ENCODE measurements at regions not wholly inside any gene's neighbourhood (a gene's known extent, or its start where the extent isn't known, plus 50 kb on each side); places are given as distances from the start of the nearest gene placed in this dataset.

- no peaks in the 10 kb centered on the region for H3K9me1 ChIP-seq (ENCODE audit: insufficient read depth, low read length)
- no peak overlapping the region for H4K5ac ChIP-seq (ENCODE audit: low read depth, low read length)
- no peaks in the 10 kb centered on the region; the same call in 1 of the 2 replicates for H3K9me3 ChIP-seq (ENCODE audit: control insufficient read depth, insufficient read depth, low read length)
- no peak overlapping the region for H2AK9ac ChIP-seq (replicated peaks; ENCODE audit: low read depth, low read length, poor library complexity)
- H3K27me3 ChIP-seq (ENCODE audit: control insufficient read depth, insufficient read depth, low read length), result no peaks in the 10 kb centered on the region
- ATAC-seq (ENCODE audit: low read depth) (peak; percentile 40; the same call in 1 of the 2 replicates), DNase-seq (no peak)
- no peak overlapping the region for H2BK15ac ChIP-seq (ENCODE audit: low read depth, low read length)
- H2AK5ac ChIP-seq (ENCODE audit: low read depth, low read length), result no peak overlapping the region
- H4K8ac ChIP-seq (ENCODE audit: low read depth in 2 of 2, low read length in 2 of 2), result no peak overlapping the region
- H3K18ac ChIP-seq (ENCODE audit: low read depth, low read length), result no peak overlapping the region
- in situ Hi-C loops (cut with MboI; ENCODE audit: low sequenced_read_pairs) (no loop called here), dilution Hi-C loops (cut with HindIII; ENCODE audit: low sequenced_read_pairs, unreplicated experiment) (no loop called here), intact Hi-C loops (cut with micrococcal nuclease) (loop anchor here (2.0 kb wide), 1 partner anchor 182 kb away; no protein-coding TSS in a partner anchor)
- no peak overlapping the region for H2BK20ac ChIP-seq (ENCODE audit: low read depth, low read length)
- no peaks in the 10 kb centered on the region for H3K36me3 ChIP-seq (ENCODE audit: control insufficient read depth, insufficient read depth, low read length)
- H4K91ac ChIP-seq (ENCODE audit: insufficient read depth, low read depth, low read length), result no peak overlapping the region
- ChIA-PET CTCF (no interaction called here), POLR2A (ENCODE audit: unreplicated experiment) (no interaction called here)
- H3K4ac ChIP-seq (ENCODE audit: low read depth, low read length), result no peak overlapping the region
- TF ChIP-seq MAFK (IDR thresholded peaks at IDR 0.05; ENCODE audit: low read depth, low read length), result no peak
- no peak for TF ChIP-seq CHD1 (IDR thresholded peaks at IDR 0.05; ENCODE audit: low read depth, low read length)
- no peak for TF ChIP-seq MAZ (IDR thresholded peaks at IDR 0.05; ENCODE audit: borderline replicate concordance, low read depth, low read length)
- no peak for TF ChIP-seq BHLHE40 (IDR thresholded peaks at IDR 0.05; ENCODE audit: low read depth, low read length)
- no peak for TF ChIP-seq POLR2A (IDR thresholded peaks at IDR 0.05; ENCODE audit: low read depth, low read length)
- TF ChIP-seq ELK1 (IDR thresholded peaks at IDR 0.05; ENCODE audit: borderline replicate concordance, low read depth, low read length), result no peak
- no peak for TF ChIP-seq NFE2L2 (IDR thresholded peaks at IDR 0.05; ENCODE audit: low read depth, low read length)
- no peak for TF ChIP-seq CEBPB (IDR thresholded peaks at IDR 0.05; ENCODE audit: low read depth, low read length)
- no peak for TF ChIP-seq FOS (IDR thresholded peaks at IDR 0.05; ENCODE audit: low read depth, low read length)
- TF ChIP-seq RFX5 (IDR thresholded peaks at IDR 0.05; ENCODE audit: low read depth, low read length), result no peak
- no peak for TF ChIP-seq SMC3 (IDR thresholded peaks at IDR 0.05; ENCODE audit: low read depth, low read length)
- no peak for TF ChIP-seq USF2 (IDR thresholded peaks at IDR 0.05; ENCODE audit: low read depth, low read length)
- TF ChIP-seq RCOR1 (IDR thresholded peaks at IDR 0.05; ENCODE audit: insufficient replicate concordance, low read length), result no peak
- no peak for TF ChIP-seq CTCF (conservative IDR thresholded peaks at IDR 0.05; ENCODE audit: low read depth, low read length)
- TF ChIP-seq RAD21 (IDR thresholded peaks at IDR 0.05; ENCODE audit: low read length), result no peak
- no peak for TF ChIP-seq MXI1 (IDR thresholded peaks at IDR 0.05; ENCODE audit: borderline replicate concordance, low read depth, low read length)
- H3K4me2 ChIP-seq (ENCODE audit: low read depth, low read length), result no peak overlapping the region
- no peak overlapping the region for H3K9ac ChIP-seq (ENCODE audit: low read depth, low read length)
- no peak overlapping the region for H3K23ac ChIP-seq (ENCODE audit: low read depth, low read length)
- no peaks in the 10 kb centered on the region for H3K4me1 ChIP-seq (ENCODE audit: control insufficient read depth, insufficient read depth, low read length)
- H2BK5ac ChIP-seq (ENCODE audit: low read depth, low read length, poor library complexity, severe bottlenecking), result no peak overlapping the region
- no TSS peak for BruUV-seq (replicated peaks)
- H2BK120ac ChIP-seq (ENCODE audit: low read depth, low read length), result no peak overlapping the region
- H2AFZ ChIP-seq (replicated peaks; ENCODE audit: low read length, poor library complexity), result no peak overlapping the region
- no peak overlapping the region for H3K4me3 ChIP-seq (ENCODE audit: insufficient read depth, low read depth, low read length)
- H3K79me1 ChIP-seq (ENCODE audit: low read depth in 1 of 2, low read length in 2 of 2), result no peaks in the 10 kb centered on the region
- no peak overlapping the region for H3K56ac ChIP-seq (ENCODE audit: extremely low read depth, insufficient read depth, low read length)
- no peak overlapping the region for H3K14ac ChIP-seq (replicated peaks; ENCODE audit: low read depth, low read length)
- no peak overlapping the region for H3K27ac ChIP-seq (ENCODE audit: insufficient read depth, low read length)
- no peaks in the 10 kb centered on the region for H4K20me1 ChIP-seq (ENCODE audit: insufficient read depth, low read length)
Measured at GRCh38 chr10:9427209-9427608, 1372.7 kb downstream of the GATA3 start.

Measured in IMR-90 (cell line).